SK-N-SH treated with all-trans-retinoic acid at 6 μM for 48 hours (cell line): ENCODE measurements at regions not wholly inside any gene's neighbourhood (a gene's known extent, or its start where the extent isn't known, plus 50 kb on each side); places are given as distances from the start of the nearest gene placed in this dataset.
"Not testable (repeated sequence)": the region's sequence is repeated elsewhere in the genome, so short reads cannot be mapped to it uniquely, and the experiment has no call there.

Source experiments
- ARNTL ChIP-seq: fragments of 450-650 bp; formaldehyde crosslinking; IDR thresholded peaks from 2 replicates; pipeline ENCODE4 v1.5.0; 2020; ENCODE audit warnings: low read depth, mild to moderate bottlenecking, moderate library complexity, borderline replicate concordance
- BACH2 ChIP-seq: fragments of 250-450 bp; sonication (Bioruptor Pico); IDR thresholded peaks from 2 replicates; pipeline ENCODE4 v1.9.0; 2021; ENCODE audit warnings: mild to moderate bottlenecking, borderline replicate concordance
- CREB5 ChIP-seq: fragments of 250-450 bp; sonication (Bioruptor Pico); IDR thresholded peaks from 2 replicates; pipeline ENCODE4 v1.5.1; 2020; ENCODE audit warnings: low read depth, mild to moderate bottlenecking, moderate library complexity
- CSRNP3 ChIP-seq: fragments of 250-450 bp; sonication (Bioruptor Pico); IDR thresholded peaks from 2 replicates; pipeline ENCODE4 v1.5.1; 2021; ENCODE audit warnings: mild to moderate bottlenecking, moderate library complexity
- ESRRG ChIP-seq: fragments of 250-450 bp; sonication (Bioruptor Pico); IDR thresholded peaks from 2 replicates; pipeline ENCODE4 v1.6.1; 2021; ENCODE audit warnings: mild to moderate bottlenecking
- OSR1 ChIP-seq: fragments of 250-450 bp; sonication (Bioruptor Pico); IDR thresholded peaks from 2 replicates; pipeline ENCODE4 v1.8.0; 2022; ENCODE audit warnings: moderate library complexity, mild to moderate bottlenecking, inconsistent platforms
- POU6F1 ChIP-seq: fragments of 250-450 bp; sonication (Bioruptor Pico); IDR thresholded peaks from 2 replicates; pipeline ENCODE4 v1.8.0; 2021; ENCODE audit warnings: low read depth, mild to moderate bottlenecking, moderate library complexity, borderline replicate concordance
- SNAI2 ChIP-seq: fragments of 250-450 bp; sonication (Bioruptor Pico); IDR thresholded peaks from 2 replicates; pipeline ENCODE4 v1.5.0; 2020; ENCODE audit warnings: mild to moderate bottlenecking, moderate library complexity
- ZFP3 ChIP-seq: fragments of 250-450 bp; sonication (Bioruptor Pico); IDR thresholded peaks from 2 replicates; pipeline ENCODE4 v1.5.0; 2020; ENCODE audit warnings: mild to moderate bottlenecking, moderate library complexity
- ZNF70 ChIP-seq: fragments of 450-650 bp; formaldehyde crosslinking; IDR thresholded peaks from 2 replicates; pipeline ENCODE4 v1.5.0; 2020; ENCODE audit warnings: mild to moderate bottlenecking, moderate library complexity

- not testable (repeated sequence) for TF ChIP-seq CREB5 (CRISPR knock-in tag); ARNTL (CRISPR knock-in tag); ZNF70 (CRISPR knock-in tag); ESRRG (CRISPR knock-in tag); BACH2 (CRISPR knock-in tag); CSRNP3 (CRISPR knock-in tag); SNAI2; OSR1 (CRISPR knock-in tag); POU6F1 (CRISPR knock-in tag); ZFP3 (CRISPR knock-in tag)
Measured at GRCh38 chr17:22384461-22384800, 692.1 kb downstream of the KCNJ18 start.
